ENCODE measurements at regions not wholly inside any gene's neighbourhood (a gene's known extent, or its start where the extent isn't known, plus 50 kb on each side); places are given as distances from the start of the nearest gene placed in this dataset.
"Not testable (repeated sequence)": the region's sequence is repeated elsewhere in the genome, so short reads cannot be mapped to it uniquely, and the experiment has no call there.

DNA sequence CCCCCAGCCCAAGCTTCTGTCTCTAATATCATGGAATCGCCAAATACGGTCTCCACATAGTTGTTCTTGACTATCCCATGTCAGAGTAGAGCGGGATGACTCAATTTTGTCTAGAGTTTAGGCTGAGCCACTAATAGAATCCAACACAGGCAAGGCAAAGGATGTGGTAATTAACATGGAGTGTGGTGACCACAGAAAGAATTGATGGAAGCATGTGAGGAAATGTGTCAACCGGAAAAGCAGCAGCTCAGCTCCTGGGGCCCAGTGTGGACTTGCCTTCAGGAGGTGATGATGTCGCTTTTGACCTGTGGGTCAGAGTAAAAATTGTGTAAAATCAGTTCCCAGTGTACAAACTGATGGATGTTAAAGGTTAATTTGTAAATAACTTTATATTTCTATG is 139.3 kb upstream of the KLF6 start:
- DNase-seq (ENCODE audit: low read depth in 3 of 3, low spot score in 1 of 3) = no peak

GRCh38 chr10:3923033-3923432 is 138.0 kb upstream of the KLF6 start:
- no peak for DNase-seq (ENCODE audit: low read depth in 3 of 3, low spot score in 1 of 3)

DNA sequence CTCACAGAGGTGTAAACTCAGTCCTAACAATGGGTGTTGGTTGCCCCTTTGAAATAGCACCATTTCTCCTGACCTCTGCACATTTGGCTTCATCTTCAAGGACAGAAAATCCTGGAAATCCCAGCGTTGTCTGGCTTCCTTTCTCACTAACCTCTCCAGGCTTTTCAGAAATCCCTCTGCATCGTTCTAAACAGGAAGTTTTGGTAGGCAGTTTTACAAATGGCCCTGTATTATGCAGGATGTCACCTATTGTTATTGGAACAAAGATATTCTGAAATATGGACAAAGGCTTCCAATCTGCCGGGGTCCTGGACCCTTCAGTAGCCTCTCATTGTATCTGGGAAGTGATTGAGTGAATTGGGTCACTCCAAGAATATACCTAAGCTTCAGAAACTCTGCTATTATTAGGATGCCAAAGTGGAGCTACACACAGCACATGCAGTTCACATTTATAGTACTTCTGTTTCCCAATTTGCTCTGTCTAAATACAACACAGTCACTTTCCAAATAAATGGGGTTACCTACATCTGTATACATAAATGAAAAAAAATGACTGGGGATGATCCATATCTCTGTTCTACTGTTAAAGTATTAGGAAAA is 134.8 kb upstream of the KLF6 start:
- no peak for DNase-seq (ENCODE audit: low read depth in 3 of 3, low spot score in 1 of 3)

DNA sequence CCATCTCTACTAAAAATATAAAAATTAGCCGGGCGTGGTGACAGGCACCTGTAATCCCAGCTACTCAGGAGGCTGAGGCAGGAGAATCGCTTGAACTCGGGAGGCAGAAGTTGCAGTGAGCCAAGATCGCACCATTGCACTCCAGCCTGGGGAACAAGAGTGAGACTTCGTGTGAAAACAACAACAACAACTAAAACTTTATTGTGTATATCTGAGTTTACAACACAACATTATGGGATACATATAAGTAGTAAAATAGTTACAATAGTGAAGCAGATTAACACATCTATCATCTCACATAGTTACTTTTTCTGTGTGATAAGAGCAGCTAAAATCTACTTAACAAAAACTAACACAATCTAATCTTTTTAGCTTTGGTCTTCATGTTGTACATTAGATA is 132.4 kb upstream of the KLF6 start:
- DNase-seq (ENCODE audit: low read depth in 3 of 3, low spot score in 1 of 3) = not testable (repeated sequence)

DNA sequence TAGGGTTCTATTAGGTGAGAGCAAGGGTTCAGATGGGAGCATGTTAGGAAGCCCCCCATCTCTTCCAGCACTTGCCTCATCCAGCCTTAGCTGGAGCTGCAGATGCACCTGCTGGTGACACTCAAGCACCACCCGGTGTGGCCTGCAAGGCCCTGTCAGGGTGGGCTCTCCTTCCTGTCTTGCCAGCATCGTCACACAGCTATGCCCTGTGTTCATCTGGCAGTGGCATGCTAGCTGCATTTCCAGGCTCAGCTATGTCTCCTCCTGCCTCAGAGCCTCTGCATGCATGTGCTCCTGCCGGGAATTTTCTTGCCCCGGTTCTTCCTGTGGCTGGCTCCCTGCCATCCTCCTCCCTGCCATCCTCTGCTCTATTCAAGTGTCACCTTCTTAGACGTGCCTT is 129.7 kb upstream of the KLF6 start:
- DNase-seq (ENCODE audit: low read depth in 3 of 3, low spot score in 1 of 3) = no peak

- no peak for DNase-seq (ENCODE audit: low read depth in 3 of 3, low spot score in 1 of 3)
Measured at GRCh38 chr10:3911713-3912442, 126.9 kb upstream of the KLF6 start.

GRCh38 chr10:3911241-3911640 is 126.2 kb upstream of the KLF6 start:
- DNase-seq (ENCODE audit: low read depth in 3 of 3, low spot score in 1 of 3) = no peak

- DNase-seq (ENCODE audit: low read depth in 3 of 3, low spot score in 1 of 3) = no peak
Measured at GRCh38 chr10:3909339-3909738, 124.3 kb upstream of the KLF6 start.

DNA sequence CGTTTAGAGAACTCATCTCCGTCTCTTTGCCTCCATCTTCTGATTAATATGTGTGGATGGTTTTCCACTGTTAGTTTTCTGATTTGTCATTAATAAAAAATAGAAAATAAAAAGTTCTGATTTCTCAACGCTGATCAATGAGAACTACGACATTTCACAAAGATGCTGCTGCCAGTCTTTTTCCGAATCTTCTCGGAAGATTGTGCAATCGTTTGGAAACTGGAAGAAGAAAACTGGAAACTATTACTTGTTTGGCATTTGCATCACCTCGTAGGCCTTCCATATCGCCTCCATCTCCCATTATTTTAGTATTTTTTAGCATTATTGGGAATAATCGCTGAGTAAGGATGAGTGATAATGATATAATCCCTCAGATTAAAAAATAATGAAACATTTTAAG is 123.2 kb upstream of the KLF6 start:
- no peak for DNase-seq (ENCODE audit: low read depth in 3 of 3, low spot score in 1 of 3)

- no peak for DNase-seq (ENCODE audit: low read depth in 3 of 3, low spot score in 1 of 3)
Measured at GRCh38 chr10:3907514-3907913, 122.5 kb upstream of the KLF6 start.

DNA sequence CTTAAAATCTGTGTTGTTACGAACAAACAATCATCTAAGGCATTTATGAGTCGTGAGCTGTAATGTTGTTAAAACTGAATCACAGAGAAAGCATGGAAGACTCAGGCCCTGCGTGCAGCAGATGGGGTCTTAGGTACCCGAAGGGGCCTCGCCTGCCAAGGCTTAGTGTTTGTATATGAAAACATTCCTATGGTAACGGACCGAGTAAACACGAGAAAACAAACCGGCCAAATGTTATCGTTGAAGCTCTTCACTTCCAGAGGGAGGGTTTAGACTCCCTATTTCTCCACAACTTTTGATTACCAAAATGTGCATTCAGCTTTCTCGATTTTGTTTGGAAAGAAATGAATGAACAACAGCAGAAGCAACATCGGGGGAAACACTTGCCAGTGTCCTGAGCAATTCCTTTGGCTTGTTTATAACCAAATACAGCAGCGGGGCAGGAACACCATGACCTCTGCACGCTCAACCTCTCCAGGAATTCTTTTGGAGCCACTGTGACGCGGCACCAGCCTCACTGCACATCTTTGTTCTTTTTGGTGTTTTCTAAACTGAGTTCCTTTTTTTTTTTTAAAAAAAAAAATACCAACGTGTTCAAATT is 121.6 kb upstream of the KLF6 start:
- DNase-seq (ENCODE audit: low read depth in 3 of 3, low spot score in 1 of 3) = no peak

- no peak for DNase-seq (ENCODE audit: low read depth in 3 of 3, low spot score in 1 of 3)
Measured at GRCh38 chr10:3904419-3904960, 119.5 kb upstream of the KLF6 start.

- DNase-seq (ENCODE audit: low read depth in 3 of 3, low spot score in 1 of 3) = no peak
Measured at GRCh38 chr10:3902809-3903410, 117.9 kb upstream of the KLF6 start.

- DNase-seq (ENCODE audit: low read depth in 3 of 3, low spot score in 1 of 3) = no peak
Measured at GRCh38 chr10:3902054-3902808, 117.2 kb upstream of the KLF6 start.

- no peak for DNase-seq (ENCODE audit: low read depth in 3 of 3, low spot score in 1 of 3)
Measured at GRCh38 chr10:3901370-3901769, 116.4 kb upstream of the KLF6 start.

DNA sequence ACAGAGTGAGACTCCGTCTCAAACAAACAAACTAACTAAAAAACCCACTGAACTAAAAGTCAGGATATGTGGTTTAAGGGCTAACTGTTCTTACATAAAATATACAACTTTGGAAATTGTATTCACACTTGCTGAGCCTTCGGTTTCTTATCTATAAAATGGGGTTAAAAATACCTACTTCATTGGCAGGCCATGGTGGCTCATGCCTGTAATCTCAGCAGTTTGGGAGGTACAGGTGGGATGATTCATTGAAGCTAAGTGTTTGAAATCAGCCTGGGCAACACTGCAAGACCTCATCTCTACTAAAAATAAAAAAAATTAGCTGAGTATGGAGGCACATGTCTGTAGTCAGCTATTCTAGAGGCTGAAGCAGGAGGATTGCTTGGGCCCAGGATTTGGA is 115.4 kb upstream of the KLF6 start:
- DNase-seq (ENCODE audit: low read depth in 3 of 3, low spot score in 1 of 3) = no peak

DNA sequence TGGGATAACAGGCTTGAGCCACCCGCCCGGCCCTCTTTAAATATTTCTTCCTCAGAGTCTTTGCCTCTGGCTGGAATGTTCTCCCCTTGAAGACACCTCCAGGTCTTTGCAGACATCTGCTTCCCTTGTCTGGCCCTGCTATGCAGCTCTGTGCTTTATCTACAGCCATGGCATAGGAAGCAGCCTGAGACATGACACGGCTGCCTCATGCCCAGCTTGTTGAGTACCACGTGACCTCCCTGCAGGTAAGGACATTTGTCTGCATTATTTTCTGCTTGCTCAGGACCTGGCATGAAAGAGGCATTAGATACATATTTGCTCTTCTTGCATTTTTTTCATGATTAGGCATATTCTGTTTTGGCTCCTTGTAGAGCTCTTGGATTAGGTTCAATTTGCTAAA is 113.8 kb upstream of the KLF6 start:
- DNase-seq (ENCODE audit: low read depth in 3 of 3, low spot score in 1 of 3) = no peak

- no peak for DNase-seq (ENCODE audit: low read depth in 3 of 3, low spot score in 1 of 3)
Measured at GRCh38 chr10:3897156-3897555, 112.1 kb upstream of the KLF6 start.

GRCh38 chr10:3896161-3896560 is 111.2 kb upstream of the KLF6 start:
- DNase-seq (ENCODE audit: low read depth in 3 of 3, low spot score in 1 of 3) = no peak

DNA sequence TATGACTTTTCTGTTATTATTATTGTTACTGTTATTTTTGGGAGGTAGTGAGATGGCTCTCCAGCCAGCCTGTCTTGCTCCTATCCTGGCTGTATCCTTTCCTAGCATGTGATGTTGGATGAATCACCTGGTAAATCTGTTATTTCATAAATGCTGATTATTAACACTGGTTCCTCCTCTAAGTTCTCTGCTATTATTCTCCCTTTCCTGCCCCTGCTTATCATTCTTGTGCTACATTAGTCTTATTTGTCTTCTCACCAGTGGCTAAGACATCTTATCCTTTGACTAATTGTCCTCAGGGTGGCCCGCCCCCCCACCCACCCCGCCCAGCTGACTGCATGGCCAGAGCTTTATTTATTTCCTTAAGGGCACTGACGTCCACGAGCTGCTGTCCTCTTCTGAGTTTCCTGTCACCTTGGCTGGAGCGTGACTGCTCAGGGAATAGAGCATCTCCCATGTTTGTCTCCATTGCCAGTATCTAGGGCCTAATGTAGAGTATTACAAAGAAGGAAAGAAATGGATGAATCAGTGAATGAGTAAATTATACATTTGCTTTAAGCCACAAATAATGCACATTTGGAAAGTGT is 110.1 kb upstream of the KLF6 start:
- DNase-seq (ENCODE audit: low read depth in 3 of 3, low spot score in 1 of 3) = no peak

Measured in stimulated activated CD4-positive, alpha-beta T cell treated with anti-CD3 and anti-CD28 coated beads, TNF-alpha, amount 100 ng/mL, for 1 hour (primary cell).